Adrenal gland (tissue), 5 donors: ENCODE measurements at regions not wholly inside any gene's neighbourhood (a gene's known extent, or its start where the extent isn't known, plus 50 kb on each side); places are given as distances from the start of the nearest gene placed in this dataset.
"Not testable (repeated sequence)": the region's sequence is repeated elsewhere in the genome, so short reads cannot be mapped to it uniquely, and the experiment has no call there.

ENCODE experiments used
- CTCF ChIP-seq, 6 experiments: fragments of 450-650 bp in 4 of 6; fragments of 200-600 bp in 2 of 6; sonication (generic) in 1 of 6; IDR thresholded peaks; 1 replicate in 5 of 6; 2 replicates in 1 of 6; pipeline versions ENCODE4 v1.5.1 to v1.8.0; 2016 to 2021; ENCODE audit warnings: antibody characterized with exemption in 6 of 6, mild to moderate bottlenecking in 2 of 6, moderate library complexity in 1 of 6
- POLR2A ChIP-seq, 2 donors: fragments of 450-650 bp; IDR thresholded peaks; one replicate each; pipeline ENCODE4 v1.6.1; 2017; ENCODE audit warnings: antibody characterized with exemption in 2 of 2, mild to moderate bottlenecking in 2 of 2, moderate library complexity in 1 of 2
- donor health status: DM: no; HTN: no; CAD: no.

GRCh38 chr15:22255606-22256005 lies 175.3 kb downstream of the OR4M2 start:
- TF ChIP-seq CTCF, POLR2A (IDR thresholded peaks at IDR 0.05): not testable (repeated sequence)
